Endodermal cell (in vitro differentiated cells): ENCODE measurements at regions not wholly inside any gene's neighbourhood (a gene's known extent, or its start where the extent isn't known, plus 50 kb on each side); places are given as distances from the start of the nearest gene placed in this dataset.

Experiments used
- DNase-seq: peaks from one replicate; pipeline ENCODE4 v3.0.0-alpha.2; 2017
- H3K27ac ChIP-seq: 2 replicates; pipeline ENCODE4 v1.5.1; 2013; ENCODE audit warnings: mild to moderate bottlenecking, low read depth, low read length, moderate library complexity
- H3K27me3 ChIP-seq: 2 replicates; pipeline ENCODE4 v1.6.1; 2013; ENCODE audit warnings: mild to moderate bottlenecking, low read length, moderate library complexity; ENCODE audit not compliant: insufficient read depth, control insufficient read depth, poor library complexity, severe bottlenecking
- H3K36me3 ChIP-seq: 2 replicates; pipeline ENCODE4 v1.7.0; 2013; ENCODE audit warnings: mild to moderate bottlenecking, low read length, moderate library complexity; ENCODE audit not compliant: control insufficient read depth, insufficient read depth
- H3K4me1 ChIP-seq: one replicate; pipeline ENCODE4 v1.7.0; 2013; ENCODE audit warnings: low read length; ENCODE audit not compliant: control insufficient read depth, insufficient read depth
- H3K4me3 ChIP-seq: 2 replicates; pipeline ENCODE4 v1.5.1; 2013; ENCODE audit warnings: mild to moderate bottlenecking, low read length, moderate library complexity
- H3K9ac ChIP-seq: 2 replicates; pipeline ENCODE4 v1.6.1; 2013; ENCODE audit warnings: mild to moderate bottlenecking, low read length, moderate library complexity; ENCODE audit not compliant: poor library complexity, severe bottlenecking; ENCODE audit errors: extremely low read depth
- H3K9me3 ChIP-seq: 2 replicates; pipeline ENCODE4 v1.6.1; 2013; ENCODE audit warnings: mild to moderate bottlenecking, low read length, moderate library complexity; ENCODE audit not compliant: control insufficient read depth
- H3K27ac Mint-ChIP-seq: 2 replicates; pipeline ENCODE4 v1.8.0; 2020; ENCODE audit warnings: mixed read lengths
- H3K27me3 Mint-ChIP-seq: 2 replicates; pipeline ENCODE4 v1.8.0; 2021; ENCODE audit warnings: mild to moderate bottlenecking, mixed read lengths; ENCODE audit not compliant: insufficient read depth
- H3K36me3 Mint-ChIP-seq: 2 replicates; pipeline ENCODE4 v1.8.0; 2020; ENCODE audit warnings: low read depth, mixed read lengths
- H3K4me1 Mint-ChIP-seq: 2 replicates; pipeline ENCODE4 v1.8.0; 2020; ENCODE audit warnings: mixed read lengths
- H3K4me3 Mint-ChIP-seq: 2 replicates; pipeline ENCODE4 v1.8.0; 2020; ENCODE audit warnings: mild to moderate bottlenecking, moderate library complexity, mixed read lengths
- H3K9me3 Mint-ChIP-seq: 2 replicates; pipeline ENCODE4 v1.8.0; 2020; ENCODE audit warnings: mild to moderate bottlenecking, mixed read lengths
- CTCF ChIP-seq: fragments of 200-600 bp; sonication (generic); conservative IDR thresholded peaks from 2 replicates; pipeline ENCODE4 v1.5.0; 2021; ENCODE audit warnings: antibody characterized with exemption, mild to moderate bottlenecking
- whole genome bisulfite sequencing, 2 experiments: methylation state at CpG; one replicate each; pipeline versions ENCODE4 v1.1.5 to v1.1.7; 2013; ENCODE audit warnings: missing lambda C conversion rate in 2 of 2, mixed read lengths in 1 of 2; ENCODE audit not compliant: insufficient coverage in 1 of 2, insufficient read length in 1 of 2; 5-methylcytosine and 5-hydroxymethylcytosine counted together

- Mint-ChIP-seq H3K9me3 (no peaks in the 10 kb centered on the region), H3K4me1 (peaks cover 10% of the 10 kb centered on the region), H3K36me3 (no peaks in the 10 kb centered on the region), H3K27me3 (no peaks in the 10 kb centered on the region), H3K4me3 (no peak overlapping the region), H3K27ac (no peak overlapping the region)
- DNase-seq = no peak
- WGBS, 2 experiments = 86% methylated on average over 6 of the region's 7 CpGs; no CpG with 5 or more reads in 1 of the 2 experiments
- TF ChIP-seq CTCF = no peak
- Histone ChIP-seq H3K27ac (no peak overlapping the region), H3K4me1 (no peaks in the 10 kb centered on the region), H3K36me3 (no peaks in the 10 kb centered on the region), H3K9me3 (no peaks in the 10 kb centered on the region), H3K27me3 (no peaks in the 10 kb centered on the region), H3K4me3 (no peak overlapping the region), H3K9ac (no peak overlapping the region)
Observed at GRCh38 chr3:150278843-150279381, 129.2 kb upstream of the TSC22D2 start.

GRCh38 chr3:150278195-150278594 is 129.9 kb upstream of the TSC22D2 start:
- no peak overlapping the region for H3K9ac ChIP-seq
- TF ChIP-seq CTCF = no peak
- Mint-ChIP-seq H3K9me3 (no peaks in the 10 kb centered on the region), H3K27ac (no peak overlapping the region), H3K4me1 (peaks cover 10% of the 10 kb centered on the region), H3K27me3 (no peaks in the 10 kb centered on the region), H3K36me3 (no peaks in the 10 kb centered on the region), H3K4me3 (no peak overlapping the region)
- H3K9me3 ChIP-seq = no peaks in the 10 kb centered on the region
- no peak overlapping the region for H3K27ac ChIP-seq
- H3K36me3 ChIP-seq = no peaks in the 10 kb centered on the region
- H3K27me3 ChIP-seq = no peaks in the 10 kb centered on the region
- H3K4me3 ChIP-seq = no peak overlapping the region
- no peaks in the 10 kb centered on the region for H3K4me1 ChIP-seq
- no peak for DNase-seq

GRCh38 chr3:150277444-150277843 is 130.7 kb upstream of the TSC22D2 start:
- TF ChIP-seq CTCF = no peak
- H3K27ac ChIP-seq = no peak overlapping the region
- no peak overlapping the region for H3K4me3 ChIP-seq
- no peaks in the 10 kb centered on the region for H3K27me3 ChIP-seq
- no peak for DNase-seq
- no peaks in the 10 kb centered on the region for H3K4me1 ChIP-seq
- peaks cover 10% of the 10 kb centered on the region for H3K4me1 Mint-ChIP-seq
- H3K9me3 Mint-ChIP-seq = no peaks in the 10 kb centered on the region
- H3K27me3 Mint-ChIP-seq = no peaks in the 10 kb centered on the region
- H3K27ac Mint-ChIP-seq = no peak overlapping the region
- H3K36me3 ChIP-seq = no peaks in the 10 kb centered on the region
- H3K4me3 Mint-ChIP-seq = no peak overlapping the region
- no peaks in the 10 kb centered on the region for H3K36me3 Mint-ChIP-seq
- no peaks in the 10 kb centered on the region for H3K9me3 ChIP-seq
- no peak overlapping the region for H3K9ac ChIP-seq
